ENCODE measurements at regions not wholly inside any gene's neighbourhood (a gene's known extent, or its start where the extent isn't known, plus 50 kb on each side); places are given as distances from the start of the nearest gene placed in this dataset.
"Not testable (repeated sequence)": the region's sequence is repeated elsewhere in the genome, so short reads cannot be mapped to it uniquely, and the experiment has no call there.

DNA sequence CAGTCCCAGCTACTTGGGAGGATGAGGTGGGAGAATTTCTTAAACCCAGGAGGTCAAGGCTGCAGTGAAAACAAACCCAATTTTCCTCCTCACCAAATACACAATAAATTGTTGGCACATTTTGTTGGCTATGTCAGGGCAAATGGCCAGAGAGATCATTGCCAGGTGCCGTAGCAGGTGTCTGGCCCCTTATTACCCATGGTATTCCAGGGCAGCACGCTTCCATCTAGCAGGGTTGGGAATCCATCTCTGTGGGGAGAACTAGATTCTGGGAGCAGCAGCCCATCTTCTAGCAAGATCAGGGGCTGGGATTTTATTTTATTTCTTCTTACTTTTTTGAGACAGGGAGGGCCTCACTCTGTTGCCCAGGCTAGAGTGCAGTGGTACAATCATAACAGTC lies 266.1 kb upstream of the TBL1XR1 start:
- not testable (repeated sequence) for H3K4me3 ChIP-seq (ENCODE audit: low read length); DNase-seq (ENCODE audit: low read depth, low spot score)

DNA sequence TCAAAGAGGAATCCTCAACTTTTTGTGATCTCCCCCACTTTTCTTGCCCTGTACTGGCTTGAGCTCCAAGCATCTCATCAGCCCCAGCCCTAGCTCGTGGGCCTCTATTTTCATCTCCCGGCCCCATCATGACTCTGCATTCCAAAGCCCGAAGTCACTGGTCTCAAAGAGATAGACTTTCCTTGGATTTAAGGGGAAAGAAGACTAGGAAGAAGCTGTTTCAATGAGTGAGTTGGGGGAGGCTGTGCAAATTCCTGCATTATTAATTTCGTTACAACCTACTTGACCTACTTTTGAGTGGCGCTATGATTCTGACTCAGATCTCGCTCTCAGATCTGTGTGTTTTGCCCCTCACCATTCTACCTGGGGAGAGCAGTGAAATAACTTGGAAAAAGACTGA lies 266.6 kb upstream of the TBL1XR1 start:
- DNase-seq (ENCODE audit: low read depth, low spot score): no peak
- H3K4me3 ChIP-seq (ENCODE audit: low read length): no peak overlapping the region

DNA sequence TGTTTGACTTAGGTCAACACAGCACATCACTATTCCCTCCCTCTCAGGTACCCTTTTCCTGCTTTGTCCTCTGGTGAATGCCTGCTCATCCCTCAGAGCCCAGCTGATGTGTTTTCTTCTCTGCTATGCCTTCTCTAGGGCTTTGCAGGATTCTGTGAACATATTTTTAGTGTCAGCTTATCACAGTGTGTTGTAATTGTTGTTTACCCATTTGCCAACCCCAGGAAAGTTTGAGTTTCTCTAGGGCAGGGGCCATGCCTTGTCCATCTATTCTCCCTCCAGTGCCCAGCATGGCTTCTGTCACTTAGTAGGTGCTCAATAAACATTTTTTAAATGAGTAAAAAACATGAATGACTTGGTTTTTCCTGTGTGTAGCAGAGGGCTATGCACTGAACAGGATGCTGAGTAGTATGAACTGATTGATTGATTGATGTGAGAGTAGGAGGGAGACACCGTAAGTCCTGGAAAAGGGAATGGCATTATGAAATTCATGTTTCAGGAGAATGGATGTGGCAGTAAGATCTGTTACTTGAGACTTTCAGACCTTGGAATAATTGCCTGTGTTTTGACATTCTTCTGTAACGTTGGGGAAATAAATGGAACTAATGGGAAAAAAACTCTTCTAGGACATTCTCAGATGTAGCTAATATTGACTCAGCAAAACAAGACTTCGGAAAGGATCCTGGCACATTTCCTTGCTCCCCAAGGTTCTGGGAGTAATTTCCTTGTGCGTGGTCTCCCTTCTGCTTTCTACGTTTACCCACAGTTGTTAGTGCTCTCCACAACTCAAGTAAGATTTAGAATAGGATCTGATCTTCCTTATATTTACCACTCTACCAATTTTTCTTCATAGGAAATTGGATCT lies 267.3 kb upstream of the TBL1XR1 start:
- no peak overlapping the region for H3K4me3 ChIP-seq (ENCODE audit: low read length)

DNA sequence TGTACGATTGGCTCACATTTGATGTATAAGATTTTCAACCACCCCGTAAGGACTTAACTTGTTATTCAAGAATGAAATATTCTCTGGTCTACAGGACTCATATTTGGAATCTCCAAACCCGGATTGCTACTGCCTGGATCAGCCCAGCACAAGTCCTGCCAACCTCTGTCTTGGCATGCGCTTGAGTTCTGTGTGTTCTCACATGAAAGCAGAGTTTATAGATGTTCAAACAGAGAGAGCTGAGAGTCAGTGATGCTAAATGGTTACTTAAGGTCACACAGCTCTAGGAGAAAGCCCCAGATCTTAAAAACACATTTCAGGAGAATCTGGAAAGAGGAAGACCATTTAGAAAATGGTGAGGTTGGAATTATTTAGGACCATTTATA lies 268.0 kb upstream of the TBL1XR1 start:
- no peak overlapping the region for H3K4me3 ChIP-seq (ENCODE audit: low read length)
- no peak for DNase-seq (ENCODE audit: low read depth, low spot score)

More for the DNA sequence above, 267.3 kb upstream of the TBL1XR1 start:
- DNase-seq (ENCODE audit: low read depth, low spot score): no peak

DNA sequence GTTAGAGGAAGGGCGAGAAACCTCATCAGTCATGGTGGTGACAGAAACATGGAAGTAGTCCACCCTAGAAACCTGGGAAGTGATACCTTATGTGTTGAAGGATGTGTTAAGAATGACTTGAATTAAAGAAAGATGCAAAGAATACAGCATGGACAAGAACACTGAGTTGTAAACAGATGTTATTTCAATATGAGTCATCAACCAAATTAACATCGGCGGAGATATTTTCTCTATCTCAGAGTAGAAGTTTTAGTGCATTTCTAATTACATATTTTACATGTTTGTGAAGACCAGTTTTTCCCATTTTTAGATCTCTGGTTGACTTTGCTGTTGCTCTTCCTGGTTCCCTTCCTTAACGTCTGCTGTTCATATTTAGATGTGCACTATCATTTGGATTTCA lies 268.8 kb upstream of the TBL1XR1 start:
- DNase-seq (ENCODE audit: low read depth, low spot score): no peak
- no peak overlapping the region for H3K4me3 ChIP-seq (ENCODE audit: low read length)

DNA sequence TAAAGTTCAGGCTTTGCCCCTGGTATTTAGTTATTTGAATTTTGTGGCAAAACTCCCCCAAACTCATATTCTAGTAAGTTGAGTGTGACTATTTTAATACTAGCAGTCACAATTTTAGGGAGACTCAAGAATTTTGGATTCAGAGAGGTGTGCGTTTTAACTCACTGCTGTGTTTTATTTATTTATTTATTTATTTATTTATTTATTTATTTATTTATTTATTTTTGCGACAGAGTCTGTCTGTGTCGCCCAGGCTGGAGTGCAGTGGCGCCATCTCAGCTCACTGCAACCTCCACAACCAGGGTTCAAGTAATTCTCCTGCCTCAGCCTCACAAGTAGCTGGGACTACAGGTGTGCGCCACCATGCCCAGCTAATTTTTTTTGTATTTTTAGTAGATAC lies 269.3 kb upstream of the TBL1XR1 start:
- DNase-seq (ENCODE audit: low read depth, low spot score); H3K4me3 ChIP-seq (ENCODE audit: low read length): not testable (repeated sequence)

DNA sequence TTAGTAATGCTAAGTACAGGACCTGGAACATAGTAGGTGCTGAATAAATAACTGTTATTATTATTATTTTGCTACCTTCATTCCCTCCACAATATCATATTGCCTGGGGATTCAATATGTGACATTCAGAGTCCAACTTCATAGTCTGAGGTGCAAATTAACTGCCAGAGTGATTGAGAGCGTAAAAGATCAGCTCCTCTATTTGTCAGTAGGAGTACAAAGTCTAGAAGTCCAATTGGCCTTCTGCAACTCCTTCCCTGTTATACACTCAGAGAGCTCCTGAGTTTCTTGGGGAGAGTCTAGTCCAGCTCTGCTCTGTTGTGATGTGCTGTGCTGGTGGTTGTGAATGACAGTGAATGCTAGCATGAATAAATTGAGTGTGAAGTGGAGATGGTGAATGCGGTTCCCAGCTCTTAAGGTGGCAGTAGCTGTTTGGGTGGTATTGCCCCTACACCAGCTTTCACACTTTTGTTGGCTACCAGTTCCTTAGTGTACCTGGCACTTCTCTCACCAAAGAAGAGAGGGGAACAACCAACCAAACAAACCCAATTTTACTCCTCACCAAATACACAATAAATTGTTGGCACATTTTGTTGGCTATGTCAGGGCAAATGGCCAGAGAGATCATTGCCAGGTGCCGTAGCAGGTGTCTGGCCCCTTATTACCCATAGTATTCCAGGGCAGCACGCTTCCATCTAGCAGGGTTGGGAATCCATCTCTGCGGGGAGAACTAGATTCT lies 270.1 kb upstream of the TBL1XR1 start:
- DNase-seq (ENCODE audit: low read depth, low spot score): no peak
- no peak overlapping the region for H3K4me3 ChIP-seq (ENCODE audit: low read length)

DNA sequence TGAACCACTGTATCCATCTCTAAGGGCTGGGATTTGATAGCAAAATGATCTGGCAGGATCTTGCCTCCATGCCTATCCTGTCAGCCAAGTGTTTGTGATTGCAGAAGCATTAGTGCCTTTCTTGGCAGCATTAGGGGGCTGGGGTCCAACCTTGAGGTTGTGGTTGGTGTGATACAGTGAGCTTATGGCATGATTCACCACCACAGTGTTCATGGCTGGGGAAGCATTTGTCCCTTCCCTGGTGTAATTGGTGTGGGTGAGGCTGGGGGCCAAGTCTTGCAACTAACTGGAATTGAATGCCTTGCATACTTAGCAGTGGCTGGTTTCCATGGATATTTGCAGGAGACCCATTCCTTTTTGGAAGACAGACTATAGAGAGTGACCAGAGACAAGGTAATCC lies 271.0 kb upstream of the TBL1XR1 start:
- DNase-seq (ENCODE audit: low read depth, low spot score): no peak
- H3K4me3 ChIP-seq (ENCODE audit: low read length): no peak overlapping the region

DNA sequence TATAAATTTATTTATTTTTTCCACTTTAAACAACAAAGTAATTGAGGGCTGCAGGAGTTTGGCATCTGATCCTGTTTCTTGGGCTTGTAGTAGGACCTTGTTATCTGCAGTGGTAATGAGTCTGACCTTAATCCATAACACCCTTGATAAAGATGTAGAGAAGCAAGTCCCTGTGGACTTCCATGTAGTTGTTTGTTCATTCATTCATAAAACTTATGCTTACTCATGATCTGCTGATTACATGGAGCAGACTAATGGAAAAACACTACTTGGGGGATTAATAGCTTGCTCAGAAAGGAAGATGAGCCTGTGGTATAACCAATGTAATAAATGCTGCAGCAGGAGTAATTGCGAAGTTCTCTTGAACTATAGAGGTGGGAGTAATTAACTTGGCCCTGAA lies 271.5 kb upstream of the TBL1XR1 start:
- no peak for DNase-seq (ENCODE audit: low read depth, low spot score)
- no peak overlapping the region for H3K4me3 ChIP-seq (ENCODE audit: low read length)

DNA sequence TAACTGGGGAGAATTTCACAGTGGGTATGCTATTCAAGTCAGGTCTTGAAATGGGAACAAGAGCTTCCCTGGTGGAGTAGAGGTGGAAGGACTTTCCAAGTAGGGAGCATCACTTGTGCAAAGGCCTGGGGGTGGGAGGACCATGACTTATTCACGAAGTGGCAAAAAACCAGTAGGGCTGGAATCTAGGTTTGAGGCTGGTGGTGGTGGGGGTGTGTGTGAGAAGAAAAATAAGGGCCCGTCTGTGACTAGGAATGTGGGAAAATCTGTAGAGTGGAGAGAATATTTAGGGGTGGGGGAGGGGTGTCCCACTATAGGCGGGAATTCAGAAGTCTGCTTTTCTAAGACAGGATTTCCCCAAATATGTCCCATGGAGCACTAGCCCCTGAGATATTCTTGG lies 271.9 kb upstream of the TBL1XR1 start:
- H3K4me3 ChIP-seq (ENCODE audit: low read length): no peak overlapping the region
- DNase-seq (ENCODE audit: low read depth, low spot score): no peak

DNA sequence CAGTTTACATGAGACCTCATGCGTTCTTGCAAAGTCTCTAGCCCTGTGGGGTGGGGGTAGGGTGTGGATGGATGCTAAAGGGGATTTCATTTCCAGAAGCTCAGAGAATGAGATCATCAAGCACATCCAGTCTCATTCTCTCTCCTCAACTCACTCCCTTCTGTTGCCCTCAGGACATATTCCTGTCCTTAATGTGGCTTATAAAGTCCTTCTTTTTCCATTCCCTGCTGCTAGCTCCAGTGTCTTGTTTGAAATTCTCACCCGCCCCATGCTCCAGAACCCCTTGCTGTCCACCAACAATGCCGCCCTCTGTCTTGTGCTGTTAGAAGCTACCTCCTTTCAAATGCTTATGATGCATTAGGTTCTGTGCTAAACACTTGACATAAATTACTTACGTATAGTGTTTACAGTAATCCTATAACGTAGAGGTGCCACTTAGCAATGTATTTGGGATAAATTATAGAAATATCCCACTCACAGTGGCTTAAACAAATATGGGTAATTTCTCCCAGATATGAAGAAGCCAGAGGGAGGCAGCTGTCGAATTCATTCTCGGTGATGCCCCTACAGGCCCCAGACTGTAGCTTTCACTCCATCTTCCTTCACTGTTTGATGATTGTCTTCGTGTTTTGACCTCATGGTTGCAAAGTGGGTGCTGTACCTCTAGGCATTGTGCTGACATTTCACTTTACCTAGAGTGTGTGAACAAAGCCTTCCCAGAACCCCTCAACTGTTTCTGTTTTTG lies 273.1 kb upstream of the TBL1XR1 start:
- no peak for DNase-seq (ENCODE audit: low read depth, low spot score)
- H3K4me3 ChIP-seq (ENCODE audit: low read length): no peak overlapping the region

DNA sequence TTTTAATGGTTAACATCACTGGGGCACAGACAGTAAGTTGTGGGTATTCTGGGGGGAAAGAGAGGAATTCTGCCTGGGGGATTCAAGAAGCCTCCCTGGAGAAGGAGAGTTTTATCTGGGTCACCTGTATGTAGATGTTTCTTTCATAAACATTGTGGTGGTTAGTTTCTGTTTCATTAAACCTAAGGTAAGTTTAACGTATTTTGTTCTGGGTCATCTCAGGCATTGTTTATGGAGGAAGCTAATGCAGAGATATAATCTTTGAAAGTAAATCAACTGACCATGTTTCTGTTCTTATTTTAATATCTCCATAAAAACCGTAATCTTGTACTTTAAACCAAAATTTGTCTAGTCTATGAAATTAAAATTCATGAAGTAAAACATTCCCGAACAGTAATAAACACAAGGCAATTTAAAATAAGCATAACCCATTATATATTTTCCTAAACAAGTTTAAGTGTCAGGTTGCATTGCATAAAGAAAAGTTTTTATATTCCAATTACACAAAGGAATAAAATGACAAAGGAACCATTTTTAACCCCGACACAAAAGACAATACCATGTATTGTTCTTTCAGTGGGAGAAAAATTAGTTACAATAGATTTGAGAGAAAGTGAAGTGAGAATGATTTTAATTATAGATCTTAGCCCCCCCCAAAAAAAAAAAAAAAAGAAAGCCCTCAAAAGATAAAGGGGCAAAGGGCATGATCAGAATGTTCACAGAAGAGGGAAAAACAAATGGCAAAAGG lies 274.6 kb upstream of the TBL1XR1 start:
- no peak for DNase-seq (ENCODE audit: low read depth, low spot score)
- no peak overlapping the region for H3K4me3 ChIP-seq (ENCODE audit: low read length)

DNA sequence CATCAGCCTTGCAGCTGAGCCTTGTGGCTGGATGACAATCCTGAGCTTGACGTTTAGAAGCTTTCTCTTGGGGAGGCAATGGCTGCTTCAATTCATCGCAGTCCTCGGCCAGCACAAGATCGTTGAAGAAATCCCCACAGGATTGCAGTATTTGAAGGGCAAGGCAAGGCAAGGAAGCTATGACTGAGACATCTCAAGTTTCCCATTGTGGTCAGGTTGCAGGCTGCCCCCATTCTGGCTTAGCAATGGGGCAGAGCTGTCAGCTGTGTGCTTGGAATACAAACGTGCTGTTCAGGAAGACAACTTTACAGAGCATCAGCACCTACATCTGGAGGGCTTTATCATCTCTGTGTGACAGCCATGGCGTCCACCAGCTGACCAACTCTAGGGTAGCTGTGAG lies 275.9 kb upstream of the TBL1XR1 start:
- H3K4me3 ChIP-seq (ENCODE audit: low read length): no peak overlapping the region
- DNase-seq (ENCODE audit: low read depth, low spot score): no peak

DNA sequence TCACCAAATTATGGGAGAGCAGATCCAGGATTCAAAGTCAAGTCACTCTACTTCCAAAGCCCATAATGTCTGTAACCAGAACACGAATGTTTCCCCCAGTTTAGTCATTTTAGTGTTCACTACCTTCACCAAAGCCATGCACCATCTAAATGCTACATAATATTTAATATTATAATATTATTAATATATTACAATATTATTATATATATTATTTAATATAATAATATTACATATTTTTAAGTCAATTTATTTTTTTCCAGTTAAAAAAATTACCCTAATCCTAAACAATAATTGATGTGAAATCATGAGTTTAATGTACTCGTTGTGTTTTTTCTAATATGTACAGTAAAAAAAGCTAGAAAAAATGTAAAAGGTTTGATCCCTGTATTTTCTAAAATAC lies 276.6 kb upstream of the TBL1XR1 start:
- H3K4me3 ChIP-seq (ENCODE audit: low read length): no peak overlapping the region
- DNase-seq (ENCODE audit: low read depth, low spot score): no peak

DNA sequence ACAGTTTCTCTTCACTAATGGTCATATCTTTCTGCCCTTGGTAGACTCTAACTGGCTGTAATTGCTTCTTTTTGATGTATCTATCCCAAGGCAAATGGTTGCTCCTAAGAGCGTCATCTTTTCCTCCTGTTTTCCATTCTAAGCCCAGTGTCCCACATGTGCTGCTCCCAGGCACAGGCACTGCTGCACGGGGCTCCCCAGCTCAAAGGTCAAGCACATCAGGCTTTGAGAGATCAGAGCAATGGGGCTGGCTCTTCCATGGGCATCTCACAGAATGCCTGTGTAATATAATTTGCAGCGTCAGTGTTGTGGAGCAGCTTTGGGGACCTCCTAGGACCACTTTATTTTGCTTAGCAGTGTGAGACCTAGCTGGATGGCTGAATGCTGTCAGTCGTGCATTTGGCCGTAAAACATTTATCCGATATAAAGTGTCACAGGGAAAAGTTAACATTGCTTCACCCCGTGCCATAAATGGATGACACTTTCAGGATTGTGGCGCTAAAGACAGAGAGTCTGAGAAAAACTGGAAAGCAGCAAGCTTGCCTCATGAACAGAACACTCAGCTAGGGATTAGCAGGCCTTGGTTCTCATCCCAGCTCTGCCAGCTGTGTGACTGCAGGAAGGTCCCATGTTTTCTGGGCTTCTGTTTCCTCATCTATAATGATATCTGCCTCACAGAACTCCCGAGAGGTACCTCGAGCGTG lies 277.5 kb upstream of the TBL1XR1 start:
- H3K4me3 ChIP-seq (ENCODE audit: low read length): no peak overlapping the region
- no peak for DNase-seq (ENCODE audit: low read depth, low spot score)

DNA sequence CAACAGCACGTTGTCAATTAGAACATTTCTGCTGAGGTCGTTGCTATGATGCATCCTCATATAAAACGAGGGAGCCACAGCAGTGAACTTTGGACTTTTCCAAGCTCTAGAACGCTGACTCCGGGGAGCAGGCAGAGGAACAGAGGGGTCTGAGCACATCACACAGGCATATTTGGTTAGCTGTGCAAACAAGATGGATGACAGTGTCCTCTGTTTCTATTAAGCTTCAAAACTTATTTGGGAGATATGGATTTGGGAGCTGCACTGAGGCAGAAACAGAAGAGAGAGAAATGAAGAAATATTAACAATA lies 278.0 kb upstream of the TBL1XR1 start:
- H3K4me3 ChIP-seq (ENCODE audit: low read length): no peak overlapping the region
- DNase-seq (ENCODE audit: low read depth, low spot score): no peak

DNA sequence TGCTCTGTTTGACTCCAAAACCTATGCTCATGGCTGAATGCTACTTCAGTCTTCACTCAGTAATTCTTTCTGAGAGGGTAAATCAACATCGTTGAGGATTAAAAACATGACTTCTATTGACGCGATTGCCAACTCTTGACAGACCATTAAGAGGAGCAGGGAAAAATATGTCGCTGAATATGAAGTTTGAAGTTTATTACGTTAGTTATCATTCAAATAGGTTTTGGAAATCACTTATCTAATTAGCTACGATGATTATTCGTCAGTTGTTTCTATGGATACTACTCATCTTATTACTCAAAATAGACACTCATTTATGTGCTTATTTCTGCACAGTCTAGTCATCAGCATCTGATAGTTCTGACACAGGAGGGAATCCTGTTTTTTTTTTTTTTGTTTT lies 279.2 kb upstream of the TBL1XR1 start:
- no peak for DNase-seq (ENCODE audit: low read depth, low spot score)

DNA sequence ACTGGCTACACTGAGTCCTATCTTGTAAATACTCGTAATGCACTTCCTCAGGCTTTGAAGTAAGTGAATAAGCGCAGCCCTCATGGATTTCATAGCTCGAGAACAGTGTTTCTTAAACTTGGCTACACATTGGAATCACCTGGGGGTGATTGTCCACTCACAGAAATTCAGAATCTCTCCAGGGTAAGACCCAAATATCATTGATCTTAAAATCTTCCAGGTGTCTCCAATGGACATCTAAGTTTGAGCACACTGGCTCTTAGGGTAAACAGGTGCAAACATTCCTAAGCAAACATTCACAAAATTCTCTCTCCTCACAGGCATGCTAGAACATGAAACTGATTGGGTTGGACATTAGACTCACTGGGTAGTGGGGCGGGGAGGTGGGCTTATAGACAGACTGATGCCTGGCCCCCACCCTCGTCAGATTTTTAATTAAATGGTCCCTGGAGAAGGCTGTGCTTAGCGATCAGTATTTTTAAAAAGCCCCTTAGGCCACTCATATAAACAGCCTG lies 279.7 kb upstream of the TBL1XR1 start:
- H3K4me3 ChIP-seq (ENCODE audit: low read length): no peak overlapping the region
- DNase-seq (ENCODE audit: low read depth, low spot score): no peak

More for the DNA sequence above, 279.2 kb upstream of the TBL1XR1 start:
- no peak overlapping the region for H3K4me3 ChIP-seq (ENCODE audit: low read length)

Measured in Jurkat, Clone E6-1 (cell line).